ENCODE measurements at regions not wholly inside any gene's neighbourhood (a gene's known extent, or its start where the extent isn't known, plus 50 kb on each side); places are given as distances from the start of the nearest gene placed in this dataset.

- intact Hi-C loops (cut with DNase I) = no loop called here
- Histone ChIP-seq H3K4me1 (peaks cover 0 to 11% (median 2%) of the 10 kb centered on the region in 4 donors), H3K27me3 (no peaks in the 10 kb centered on the region), H3K4me3 (peak overlapping the region in 1 of 4 donors; percentile 2), H3K36me3 (no peaks in the 10 kb centered on the region), H3K27ac (replicated peaks in 1 of 4) (peak overlapping the region in 1 of 4 donors; percentile 23), H3K9me3 (no peaks in the 10 kb centered on the region)
- WGBS = 41% methylated on average over 1 of the region's 1 CpG
- no peak for TF ChIP-seq CTCF (IDR thresholded peaks at IDR 0.05)
- TF ChIP-seq POLR2AphosphoS5 (IDR thresholded peaks at IDR 0.05) = no peak
- no peak for TF ChIP-seq EP300 (IDR thresholded peaks at IDR 0.05)
- TF ChIP-seq POLR2A (IDR thresholded peaks at IDR 0.05; ENCODE audit: low read depth) = no peak
- DNase-seq (ENCODE audit: extremely low spot score) = no peak
Observed at GRCh38 chr5:28703651-28704260, 1665.4 kb upstream of the CDH9 start.

- no peak for DNase-seq (ENCODE audit: extremely low spot score)
- Histone ChIP-seq H3K4me3 (no peak overlapping the region), H3K4me1 (no peaks in the 10 kb centered on the region), H3K36me3 (no peaks in the 10 kb centered on the region), H3K27me3 (no peaks in the 10 kb centered on the region), H3K9me3 (no peaks in the 10 kb centered on the region), H3K27ac (replicated peaks in 1 of 4) (no peak overlapping the region)
- intact Hi-C loops (cut with DNase I) = no loop called here
- TF ChIP-seq POLR2AphosphoS5 (IDR thresholded peaks at IDR 0.05) = no peak
- TF ChIP-seq CTCF (IDR thresholded peaks at IDR 0.05) = no peak
Observed at GRCh38 chr5:28691526-28691925, 1653.1 kb upstream of the CDH9 start.

- intact Hi-C loops (cut with DNase I) = no loop called here
Observed at GRCh38 chr5:28685794-28686193, 1647.4 kb upstream of the CDH9 start.

GRCh38 chr5:28678899-28679298 lies 1640.5 kb upstream of the CDH9 start:
- Histone ChIP-seq H3K27me3 (no peaks in the 10 kb centered on the region), H3K27ac (replicated peaks in 1 of 4) (no peak overlapping the region), H3K9me3 (no peaks in the 10 kb centered on the region), H3K4me1 (no peaks in the 10 kb centered on the region), H3K4me3 (no peak overlapping the region), H3K36me3 (no peaks in the 10 kb centered on the region)
- DNase-seq (ENCODE audit: extremely low spot score) = no peak
- intact Hi-C loops (cut with DNase I) = no loop called here
- TF ChIP-seq CTCF (IDR thresholded peaks at IDR 0.05) = no peak
- TF ChIP-seq EP300 (IDR thresholded peaks at IDR 0.05) = no peak

More at GRCh38 chr5:28685794-28686193, 1647.4 kb upstream of the CDH9 start:
- H3K4me1 ChIP-seq = no peaks in the 10 kb centered on the region
- TF ChIP-seq EP300 (IDR thresholded peaks at IDR 0.05) (no peak), CTCF (IDR thresholded peaks at IDR 0.05) (no peak), POLR2AphosphoS5 (IDR thresholded peaks at IDR 0.05) (no peak), POLR2A (IDR thresholded peaks at IDR 0.05; ENCODE audit: low read depth) (no peak)
- no peak overlapping the region for H3K27ac ChIP-seq (replicated peaks in 1 of 4)
- no peaks in the 10 kb centered on the region for H3K27me3 ChIP-seq
- H3K4me3 ChIP-seq = no peak overlapping the region
- H3K9me3 ChIP-seq = no peaks in the 10 kb centered on the region
- 61% methylated on average over 6 of the region's 6 CpGs for WGBS
- H3K36me3 ChIP-seq = no peaks in the 10 kb centered on the region
- DNase-seq (ENCODE audit: extremely low spot score) = no peak

GRCh38 chr5:28666110-28666509 lies 1627.7 kb upstream of the CDH9 start:
- TF ChIP-seq POLR2AphosphoS5 (IDR thresholded peaks at IDR 0.05) = no peak
- Histone ChIP-seq H3K4me3 (no peak overlapping the region), H3K27ac (replicated peaks in 1 of 4) (no peak overlapping the region), H3K9me3 (no peaks in the 10 kb centered on the region), H3K27me3 (no peaks in the 10 kb centered on the region), H3K4me1 (no peaks in the 10 kb centered on the region), H3K36me3 (no peaks in the 10 kb centered on the region)
- WGBS = 78% methylated on average over 1 of the region's 1 CpG
- DNase-seq (ENCODE audit: extremely low spot score) = no peak
- intact Hi-C loops (cut with DNase I) = no loop called here
